HEK293T (cell line): ENCODE measurements at regions not wholly inside any gene's neighbourhood (a gene's known extent, or its start where the extent isn't known, plus 50 kb on each side); places are given as distances from the start of the nearest gene placed in this dataset.
"Not testable (repeated sequence)": the region's sequence is repeated elsewhere in the genome, so short reads cannot be mapped to it uniquely, and the experiment has no call there.

ENCODE experiments used
- CTCF ChIA-PET: fragments of 350-600 bp; formaldehyde crosslinking; extraction: SDS; loops from one replicate; lab custom pipeline; 2021; ENCODE audit warnings: antibody characterized with exemption, inconsistent platforms; lab: Yijun Ruan, JAX
- POLR2A ChIA-PET: fragments of 350-600 bp; formaldehyde crosslinking; extraction: SDS; loops from one replicate; lab custom pipeline; 2020; ENCODE audit warnings: antibody characterized with exemption, inconsistent platforms; lab: Yijun Ruan, JAX
- DNase-seq: peaks from one replicate; pipeline ENCODE4 v3.0.0; 2012; ENCODE audit warnings: mixed read lengths; ENCODE audit errors: extremely low spot score
- ARNT ChIP-seq: fragments of 450-650 bp; IDR thresholded peaks from 2 replicates; pipeline ENCODE4 v1.6.1; 2017; ENCODE audit warnings: mild to moderate bottlenecking
- BHLHE40 ChIP-seq: fragments of 450-650 bp; IDR thresholded peaks from 2 replicates; pipeline ENCODE4 v1.6.1; 2016; ENCODE audit warnings: mild to moderate bottlenecking, moderate library complexity, borderline replicate concordance
- CTBP1 ChIP-seq: fragments of 450-650 bp; IDR thresholded peaks from 2 replicates; pipeline ENCODE4 v1.6.1; 2016; ENCODE audit warnings: borderline replicate concordance
- ELF4 ChIP-seq: fragments of 450-650 bp; IDR thresholded peaks from 2 replicates; pipeline ENCODE4 v1.6.1; 2017; ENCODE audit warnings: antibody characterized with exemption
- FOXA1 ChIP-seq: fragments of 450-650 bp; IDR thresholded peaks from 2 replicates; pipeline ENCODE4 v1.6.1; 2016; ENCODE audit warnings: mild to moderate bottlenecking
- FOXK2 ChIP-seq: fragments of 450-650 bp; IDR thresholded peaks from 2 replicates; pipeline ENCODE4 v1.6.1; 2016; ENCODE audit warnings: mild to moderate bottlenecking
- FOXM1 ChIP-seq: fragments of 450-650 bp; IDR thresholded peaks from 2 replicates; pipeline ENCODE4 v1.6.1; 2017; ENCODE audit warnings: mild to moderate bottlenecking, borderline replicate concordance
- HDGF ChIP-seq: fragments of 450-650 bp; IDR thresholded peaks from 2 replicates; pipeline ENCODE4 v1.6.1; 2017; ENCODE audit warnings: antibody characterized with exemption, borderline replicate concordance
- L3MBTL2 ChIP-seq: fragments of 450-650 bp; conservative IDR thresholded peaks from 2 replicates; pipeline ENCODE4 v1.6.1; 2016; ENCODE audit warnings: mild to moderate bottlenecking
- LEF1 ChIP-seq: fragments of 450-650 bp; IDR thresholded peaks from 2 replicates; pipeline ENCODE4 v1.6.1; 2017; ENCODE audit warnings: mild to moderate bottlenecking, borderline replicate concordance
- NFRKB ChIP-seq: fragments of 450-650 bp; IDR thresholded peaks from 2 replicates; pipeline ENCODE4 v1.6.1; 2016; ENCODE audit warnings: mild to moderate bottlenecking, moderate library complexity
- PKNOX1 ChIP-seq: fragments of 450-650 bp; IDR thresholded peaks from 2 replicates; pipeline ENCODE4 v1.6.1; 2016
- SP1 ChIP-seq: fragments of 450-650 bp; IDR thresholded peaks from 2 replicates; pipeline ENCODE4 v1.6.1; 2017
- SUZ12 ChIP-seq: fragments of 450-650 bp; IDR thresholded peaks from 2 replicates; pipeline ENCODE4 v1.6.1; 2016; ENCODE audit warnings: mild to moderate bottlenecking
- TARDBP ChIP-seq: fragments of 450-650 bp; IDR thresholded peaks from 2 replicates; pipeline ENCODE4 v1.6.1; 2016
- ZNF384 ChIP-seq: fragments of 450-650 bp; IDR thresholded peaks from 2 replicates; pipeline ENCODE4 v1.6.1; 2016

- no peak for TF ChIP-seq PKNOX1
- no peak for TF ChIP-seq L3MBTL2
- TF ChIP-seq ELF4: no peak
- TF ChIP-seq FOXK2: no peak
- TF ChIP-seq FOXM1: no peak
- no peak for TF ChIP-seq CTBP1
- no peak for TF ChIP-seq FOXA1
- no peak for TF ChIP-seq SUZ12
- no peak for TF ChIP-seq ZNF384
- no peak for TF ChIP-seq HDGF
- no peak for TF ChIP-seq NFRKB
- no peak for TF ChIP-seq LEF1
- no peak for TF ChIP-seq TARDBP
- no peak for TF ChIP-seq SP1
- no peak for TF ChIP-seq BHLHE40
- no peak for TF ChIP-seq ARNT
- DNase-seq: no peak
- POLR2A ChIA-PET: no interaction called here
- CTCF ChIA-PET: no interaction called here
Observed at GRCh38 chr4:188341428-188341827, 202.2 kb downstream of the TRIML1 start.

- TF ChIP-seq SP1 (no peak), NFRKB (no peak), HDGF (no peak), BHLHE40 (no peak), CTBP1 (no peak), TARDBP (no peak), PKNOX1 (no peak), LEF1 (no peak), FOXA1 (no peak), FOXK2 (no peak), FOXM1 (no peak), ELF4 (no peak)
- ChIA-PET POLR2A (no interaction called here), CTCF (interaction anchor here (0.7 kb wide), 2 partner anchors 107 to 1586 kb away, joined by 4 to 8 read pairs; no protein-coding TSS in a partner anchor)
- DNase-seq: no peak
Observed at GRCh38 chr4:188346171-188346809, 207.0 kb downstream of the TRIML1 start.

- TF ChIP-seq L3MBTL2 (no peak), FOXA1 (no peak), FOXK2 (no peak), TARDBP (no peak), BHLHE40 (no peak), FOXM1 (no peak), SP1 (no peak), ELF4 (no peak), HDGF (no peak)
- CTCF ChIA-PET: no interaction called here
- no peak for DNase-seq
- POLR2A ChIA-PET: no interaction called here
Observed at GRCh38 chr4:188347339-188347738, 208.1 kb downstream of the TRIML1 start.

GRCh38 chr4:188349569-188349968 lies 210.3 kb downstream of the TRIML1 start:
- CTCF ChIA-PET, DNase-seq, POLR2A ChIA-PET: not testable (repeated sequence)

GRCh38 chr4:188363196-188363595 lies 224.0 kb downstream of the TRIML1 start:
- ChIA-PET CTCF (no interaction called here), POLR2A (no interaction called here)
- TF ChIP-seq HDGF (no peak), SUZ12 (no peak), PKNOX1 (no peak), ZNF384 (no peak), FOXA1 (no peak), SP1 (no peak), BHLHE40 (no peak), TARDBP (no peak), ELF4 (no peak), LEF1 (no peak), FOXK2 (no peak), L3MBTL2 (no peak), ARNT (no peak), FOXM1 (no peak), CTBP1 (no peak), NFRKB (no peak)
- no peak for DNase-seq

- ChIA-PET CTCF (no interaction called here), POLR2A (no interaction called here)
- no peak for TF ChIP-seq BHLHE40
- no peak for TF ChIP-seq PKNOX1
- DNase-seq: no peak
Observed at GRCh38 chr4:188370777-188371176, 231.5 kb downstream of the TRIML1 start.
